Prostate gland (tissue), 2 donors: ENCODE measurements at regions not wholly inside any gene's neighbourhood (a gene's known extent, or its start where the extent isn't known, plus 50 kb on each side); places are given as distances from the start of the nearest gene placed in this dataset.

Experiments
- DNase-seq: peaks from one replicate; pipeline ENCODE4 v3.0.0-alpha.2; 2019; ENCODE audit warnings: low spot score
- H3K27ac ChIP-seq, 2 donors: fragments of 200-600 bp; sonication (generic); 2 replicates each; pipeline ENCODE4 v1.5.1; 2017 to 2019
- H3K27me3 ChIP-seq: fragments of 200-600 bp; sonication (generic); replicated peaks from 2 replicates; pipeline ENCODE4 v1.5.1; 2019; ENCODE audit not compliant: insufficient read depth
- H3K36me3 ChIP-seq, 2 donors: fragments of 200-600 bp; sonication (generic); 1 replicate in 1 of 2; 2 replicates in 1 of 2; pipeline versions ENCODE4 v1.5.1 to v1.8.1; 2017 to 2019
- H3K4me1 ChIP-seq: fragments of 200-600 bp; sonication (generic); replicated peaks from 2 replicates; pipeline ENCODE4 v1.5.1; 2019
- H3K4me3 ChIP-seq, 2 donors: fragments of 200-600 bp; sonication (generic); 2 replicates each; pipeline ENCODE4 v1.5.1; 2017 to 2019
- H3K9me3 ChIP-seq: fragments of 200-600 bp; sonication (generic); 2 replicates; pipeline ENCODE4 v1.5.1; 2017
- POLR2A ChIP-seq: fragments of 450-650 bp; IDR thresholded peaks from one replicate; pipeline ENCODE4 v1.6.1; 2016; ENCODE audit warnings: antibody characterized with exemption, mild to moderate bottlenecking
- POLR2AphosphoS5 ChIP-seq: sonication (generic); formaldehyde crosslinking; IDR thresholded peaks from one replicate; pipeline ENCODE4 v1.6.1; 2017; ENCODE audit warnings: antibody characterized with exemption
- WGBS: methylation state at CpG from one replicate; pipeline ENCODE4 v1.1.5; 2018; 5-methylcytosine and 5-hydroxymethylcytosine counted together
- intact Hi-C: fragments of 100-400 bp; cut with DNase I; formaldehyde crosslinking; loops from one replicate; pipeline ENCODE4 v1.14.2; 2022
- TF ChIP-seq, protein P1 (sequence below), 4 experiments: fragments of 200-600 bp in 2 of 4; fragments of 450-650 bp in 2 of 4; sonication (generic) in 2 of 4; IDR thresholded peaks; 1 replicate in 3 of 4; 2 replicates in 1 of 4; pipeline ENCODE4 v1.5.1; 2016 to 2019; ENCODE audit warnings: antibody characterized with exemption in 4 of 4, mild to moderate bottlenecking in 2 of 4, moderate library complexity in 2 of 4

DNA sequence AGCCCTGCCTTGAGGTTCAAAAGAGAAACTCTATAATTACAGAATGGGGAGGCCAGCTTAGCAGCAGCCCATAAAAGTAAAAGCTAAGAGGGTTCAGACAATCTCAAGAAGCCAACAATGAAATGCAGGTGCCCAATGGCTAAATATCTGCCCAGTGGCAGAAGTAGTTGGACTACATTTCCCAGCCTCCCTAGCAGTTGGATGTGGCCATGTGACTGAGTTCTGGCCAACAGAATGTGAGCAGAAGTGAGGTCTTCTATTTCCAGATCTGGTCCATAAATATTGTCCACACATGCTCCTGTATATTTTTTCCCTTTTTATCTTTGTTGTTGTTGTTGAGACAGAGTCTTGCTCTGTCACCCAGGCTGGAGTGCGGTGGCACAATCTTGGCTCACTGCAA, 127.9 kb upstream of the NHS start:
- Histone ChIP-seq H3K27me3 (no peaks in the 10 kb centered on the region), H3K36me3 (no peaks in the 10 kb centered on the region), H3K4me3 (no peak overlapping the region), H3K27ac (no peak overlapping the region), H3K9me3 (no peaks in the 10 kb centered on the region), H3K4me1 (no peaks in the 10 kb centered on the region)
- no peak for DNase-seq
- no peak for TF ChIP-seq POLR2AphosphoS5
- TF ChIP-seq, protein P1, sequence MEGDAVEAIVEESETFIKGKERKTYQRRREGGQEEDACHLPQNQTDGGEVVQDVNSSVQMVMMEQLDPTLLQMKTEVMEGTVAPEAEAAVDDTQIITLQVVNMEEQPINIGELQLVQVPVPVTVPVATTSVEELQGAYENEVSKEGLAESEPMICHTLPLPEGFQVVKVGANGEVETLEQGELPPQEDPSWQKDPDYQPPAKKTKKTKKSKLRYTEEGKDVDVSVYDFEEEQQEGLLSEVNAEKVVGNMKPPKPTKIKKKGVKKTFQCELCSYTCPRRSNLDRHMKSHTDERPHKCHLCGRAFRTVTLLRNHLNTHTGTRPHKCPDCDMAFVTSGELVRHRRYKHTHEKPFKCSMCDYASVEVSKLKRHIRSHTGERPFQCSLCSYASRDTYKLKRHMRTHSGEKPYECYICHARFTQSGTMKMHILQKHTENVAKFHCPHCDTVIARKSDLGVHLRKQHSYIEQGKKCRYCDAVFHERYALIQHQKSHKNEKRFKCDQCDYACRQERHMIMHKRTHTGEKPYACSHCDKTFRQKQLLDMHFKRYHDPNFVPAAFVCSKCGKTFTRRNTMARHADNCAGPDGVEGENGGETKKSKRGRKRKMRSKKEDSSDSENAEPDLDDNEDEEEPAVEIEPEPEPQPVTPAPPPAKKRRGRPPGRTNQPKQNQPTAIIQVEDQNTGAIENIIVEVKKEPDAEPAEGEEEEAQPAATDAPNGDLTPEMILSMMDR (IDR thresholded peaks at IDR 0.05) = no peak
- no peak for TF ChIP-seq POLR2A
- whole genome bisulfite sequencing = 100% methylated on average over 1 of the region's 1 CpG
- intact Hi-C loops = loop anchor here (10.0 kb wide), 1 partner anchor 338 kb away; no protein-coding TSS in a partner anchor

DNA sequence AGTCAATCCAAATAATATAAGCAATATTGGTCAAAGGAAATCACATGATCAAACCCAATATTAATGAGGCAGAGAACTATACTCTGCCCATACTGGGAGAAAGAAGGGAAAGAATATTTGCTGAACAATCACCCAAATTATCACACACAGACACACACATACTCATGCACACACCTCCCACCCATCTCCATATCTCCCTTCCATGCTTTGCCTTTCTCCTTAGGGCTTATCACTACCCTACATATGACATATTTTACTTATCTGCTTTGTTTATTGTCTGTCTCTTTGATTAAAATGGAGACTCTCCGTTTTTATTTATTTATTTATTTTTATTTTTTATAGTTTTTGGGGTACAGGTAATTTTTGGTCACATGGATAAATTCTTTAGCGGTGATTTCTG, 112.9 kb upstream of the NHS start:
- no peak for DNase-seq
- 82% methylated on average over 2 of the region's 2 CpGs for WGBS
- intact Hi-C loops = no loop called here

DNA sequence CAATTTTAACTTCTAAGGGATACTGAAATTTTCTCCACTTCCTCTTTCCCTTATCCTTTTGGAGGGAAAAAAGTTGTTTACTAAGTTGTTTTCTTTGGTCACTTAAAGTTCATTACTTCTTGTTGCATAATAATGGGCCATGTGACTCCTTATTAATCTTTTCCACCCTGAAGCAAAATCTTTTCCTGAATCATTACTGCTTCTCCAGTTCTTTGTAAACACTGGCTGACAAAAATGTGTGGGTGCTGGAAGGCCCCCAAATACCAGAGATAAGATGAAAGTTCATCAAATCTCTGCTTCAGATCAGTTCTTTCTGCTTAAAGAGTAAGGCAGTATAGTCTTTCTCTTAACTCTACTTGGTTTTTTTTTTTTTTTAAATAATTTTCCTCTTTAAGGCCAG, 108.9 kb upstream of the NHS start:
- intact Hi-C loops = no loop called here
- no peaks in the 10 kb centered on the region for H3K36me3 ChIP-seq
- H3K27ac ChIP-seq = no peak overlapping the region
- no peak overlapping the region for H3K4me3 ChIP-seq
- TF ChIP-seq POLR2AphosphoS5 (no peak), POLR2A (no peak)
- TF ChIP-seq, protein P1 (IDR thresholded peaks at IDR 0.05) = no peak
- H3K9me3 ChIP-seq = no peaks in the 10 kb centered on the region
- no peaks in the 10 kb centered on the region for H3K4me1 ChIP-seq
- DNase-seq = no peak
- no peaks in the 10 kb centered on the region for H3K27me3 ChIP-seq

More for the DNA sequence above, 112.9 kb upstream of the NHS start:
- H3K27me3 ChIP-seq = no peaks in the 10 kb centered on the region
- H3K36me3 ChIP-seq = no peaks in the 10 kb centered on the region
- no peak overlapping the region for H3K4me3 ChIP-seq
- H3K27ac ChIP-seq = no peak overlapping the region
- no peaks in the 10 kb centered on the region for H3K9me3 ChIP-seq
- no peaks in the 10 kb centered on the region for H3K4me1 ChIP-seq
- TF ChIP-seq POLR2A (no peak), POLR2AphosphoS5 (no peak)
- TF ChIP-seq, protein P1 (IDR thresholded peaks at IDR 0.05) = no peak

DNA sequence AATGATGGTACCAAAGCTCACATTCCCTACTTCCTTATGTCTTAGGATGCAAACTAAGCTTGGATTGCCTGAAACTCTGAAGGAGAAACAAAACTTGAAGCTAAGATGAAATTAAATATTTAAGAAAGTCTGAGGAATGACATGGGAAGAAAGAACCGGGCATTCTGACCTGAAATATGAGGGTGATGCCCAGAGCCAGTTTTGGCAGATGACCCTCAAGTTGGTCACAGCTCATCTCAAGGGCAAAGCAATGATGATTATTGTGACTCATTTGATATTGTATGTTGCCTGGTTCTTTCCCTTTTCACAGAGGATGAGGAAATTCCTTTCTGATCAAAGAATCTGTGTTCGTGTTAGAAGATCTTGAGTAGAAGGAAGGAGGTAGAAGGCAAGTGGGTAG, 96.0 kb upstream of the NHS start:
- DNase-seq = no peak
- Histone ChIP-seq H3K27ac (no peak overlapping the region), H3K27me3 (no peaks in the 10 kb centered on the region), H3K4me1 (no peaks in the 10 kb centered on the region), H3K4me3 (no peak overlapping the region), H3K9me3 (no peaks in the 10 kb centered on the region), H3K36me3 (no peaks in the 10 kb centered on the region)
- intact Hi-C loops = no loop called here
- 85% methylated on average over 2 of the region's 2 CpGs for WGBS
- TF ChIP-seq POLR2A = no peak
- no peak for TF ChIP-seq POLR2AphosphoS5
- TF ChIP-seq, protein P1 (IDR thresholded peaks at IDR 0.05) = no peak

DNA sequence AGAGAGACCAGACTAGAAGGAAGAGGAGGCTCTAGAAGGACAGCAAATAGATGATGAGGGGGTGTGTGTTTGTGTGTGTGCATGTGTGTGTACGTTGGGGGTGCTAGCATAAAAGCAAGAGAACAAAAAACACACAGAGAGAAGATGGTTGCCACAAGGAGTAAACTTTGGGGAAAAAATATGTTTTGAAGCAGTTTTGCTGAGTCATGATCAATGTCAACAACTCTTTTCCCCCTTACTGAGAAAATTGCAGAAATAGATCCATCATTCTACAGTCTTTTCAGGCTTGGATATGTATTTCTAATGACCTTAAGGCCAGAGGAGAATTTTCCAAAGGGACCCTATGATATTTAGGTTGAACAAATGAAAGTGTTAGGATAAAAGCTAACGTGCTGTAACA, 89.0 kb upstream of the NHS start:
- H3K36me3 ChIP-seq = no peaks in the 10 kb centered on the region
- intact Hi-C loops = no loop called here
- 88% methylated on average over 2 of the region's 2 CpGs for WGBS
- no peak overlapping the region for H3K27ac ChIP-seq
- H3K4me1 ChIP-seq = no peaks in the 10 kb centered on the region
- H3K9me3 ChIP-seq = no peaks in the 10 kb centered on the region
- H3K4me3 ChIP-seq = no peak overlapping the region
- DNase-seq = no peak
- no peaks in the 10 kb centered on the region for H3K27me3 ChIP-seq
- TF ChIP-seq POLR2A (no peak), POLR2AphosphoS5 (no peak)
- TF ChIP-seq, protein P1 (IDR thresholded peaks at IDR 0.05) = no peak
